HG03432 (cell line): ENCODE measurements at regions not wholly inside any gene's neighbourhood (a gene's known extent, or its start where the extent isn't known, plus 50 kb on each side); places are given as distances from the start of the nearest gene placed in this dataset.

ENCODE experiments used
- ATAC-seq: cut with Tn5 transposase; IDR thresholded peaks from one replicate; pipeline ENCODE4 v1.9.1; 2021; ENCODE audit warnings: mild to moderate bottlenecking, moderate library complexity; ENCODE audit not compliant: unreplicated experiment

DNA sequence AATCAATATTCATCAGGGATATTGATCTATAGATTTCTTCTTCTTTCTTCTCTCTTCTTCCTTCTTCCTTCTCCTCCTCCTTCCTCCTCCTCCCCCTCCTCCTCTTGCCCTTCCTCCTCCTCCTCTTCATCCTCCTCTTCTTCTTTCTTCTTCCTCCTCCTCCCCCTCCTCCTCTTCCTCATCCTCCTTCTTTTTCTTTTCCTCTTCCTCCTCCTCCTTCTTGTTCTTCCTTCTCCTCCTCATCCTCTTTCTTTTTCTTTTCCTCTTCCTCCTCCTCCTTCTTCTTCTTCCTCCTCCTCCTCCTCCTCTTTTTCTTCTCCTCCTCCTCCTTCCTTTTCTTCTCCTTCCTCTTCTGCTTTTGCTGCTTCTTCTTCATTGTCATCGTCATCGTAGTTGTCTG, 52.4 kb upstream of the SERINC1 start:
- no peak for ATAC-seq

DNA sequence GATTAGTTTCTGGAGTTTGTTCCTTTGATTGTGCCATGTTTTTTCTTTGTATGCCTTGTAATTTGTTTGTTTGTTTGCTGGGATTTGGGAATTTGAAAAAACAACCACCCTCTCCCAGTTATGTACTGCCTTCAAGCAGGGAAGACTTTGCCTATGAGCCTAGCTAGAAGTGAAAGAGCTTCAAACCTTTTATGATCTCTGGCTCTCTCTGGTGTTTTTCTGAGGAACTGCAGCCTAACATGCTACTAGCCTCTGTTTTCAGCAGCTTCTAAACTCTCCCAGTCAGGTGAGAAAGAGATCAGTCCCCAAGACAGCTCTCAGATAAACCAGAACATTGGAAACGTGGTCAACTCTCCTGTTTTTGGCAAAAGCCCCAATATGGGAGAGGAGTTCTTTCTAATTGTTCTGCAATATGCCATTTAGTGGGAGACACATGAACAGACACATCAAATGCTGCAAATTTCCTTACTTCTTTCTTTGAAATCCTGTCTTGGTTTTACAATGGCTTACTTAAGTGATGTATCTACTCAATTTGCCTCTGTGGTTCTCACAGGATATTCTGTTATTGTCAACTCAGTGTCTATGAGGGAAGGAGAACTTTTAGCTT, 58.9 kb upstream of the SERINC1 start:
- peak; percentile 98 for ATAC-seq

DNA sequence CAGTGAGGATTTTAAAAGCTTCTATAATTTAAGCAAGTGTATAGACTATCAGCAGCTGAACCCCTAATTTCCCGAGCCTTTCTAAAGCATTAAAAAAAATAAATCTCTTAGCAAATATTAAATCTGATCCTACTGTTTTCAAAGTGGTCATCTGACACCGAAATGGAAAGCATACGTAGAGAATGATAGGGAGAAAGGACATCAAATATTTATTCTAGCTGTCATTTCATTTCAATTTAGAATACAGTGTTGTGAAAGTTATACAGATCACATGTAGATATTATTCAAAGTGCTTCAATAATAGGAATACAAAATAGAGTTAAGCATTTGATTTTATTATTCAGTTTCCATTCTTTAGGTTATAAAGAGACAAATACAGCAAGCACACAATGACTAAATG, 61.9 kb upstream of the PKIB start:
- no peak for ATAC-seq

DNA sequence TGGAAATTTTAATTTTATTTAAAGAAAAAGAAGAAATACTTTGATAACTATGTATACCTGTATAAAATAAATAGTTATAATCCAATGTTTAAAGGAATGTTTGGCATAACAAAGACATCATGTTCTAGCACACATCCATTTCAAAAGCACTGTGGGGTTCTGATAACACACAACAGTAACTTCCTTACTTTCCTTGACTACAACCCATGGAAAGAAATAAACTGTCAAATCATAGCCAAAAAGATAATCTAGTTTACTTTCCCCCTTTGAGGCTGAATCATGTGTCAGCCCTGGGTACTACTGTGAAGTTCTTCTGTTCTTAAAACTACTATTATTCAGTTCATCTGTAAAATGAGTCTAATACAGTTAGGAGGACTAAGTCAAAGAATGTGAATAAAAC, 61.4 kb upstream of the PKIB start:
- no peak for ATAC-seq

DNA sequence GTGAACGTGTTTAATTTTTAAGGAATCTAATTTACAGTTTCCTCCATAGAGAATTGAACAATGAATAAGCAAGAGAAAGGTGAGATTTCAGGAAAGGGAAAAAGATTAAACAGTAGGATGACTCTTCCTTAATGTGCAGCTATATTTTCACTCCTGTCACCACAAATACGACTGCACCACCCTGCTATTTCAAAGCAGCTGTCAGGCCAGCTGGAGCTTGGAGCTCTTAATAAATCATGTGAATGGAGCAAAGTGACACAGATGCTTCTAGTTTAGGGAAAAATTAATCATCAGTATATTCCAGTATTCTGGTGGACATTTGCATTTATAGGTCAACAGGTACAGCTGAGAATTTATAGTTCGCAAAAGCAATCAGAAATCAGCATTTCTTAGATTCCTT, 56.5 kb upstream of the PKIB start:
- ATAC-seq = no peak

DNA sequence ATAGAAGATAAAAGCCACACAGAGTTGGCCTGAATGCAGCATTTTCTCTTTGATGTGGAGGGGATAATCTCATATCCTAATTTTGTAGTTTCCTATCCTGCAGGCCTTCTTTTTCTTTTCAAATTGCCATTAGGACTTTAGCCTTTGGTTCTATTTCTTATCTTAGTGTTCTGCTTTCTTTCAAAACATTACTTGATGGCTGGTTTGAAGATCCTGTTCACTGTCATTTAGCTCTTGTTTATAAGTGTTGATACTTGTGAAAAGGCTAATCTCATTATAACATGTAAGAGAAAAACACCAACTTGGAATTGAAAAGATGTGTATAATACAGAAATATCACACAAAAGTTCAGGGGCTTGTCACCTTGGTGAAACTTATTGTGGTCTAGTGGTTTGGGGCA, 54.6 kb upstream of the PKIB start:
- ATAC-seq = no peak

DNA sequence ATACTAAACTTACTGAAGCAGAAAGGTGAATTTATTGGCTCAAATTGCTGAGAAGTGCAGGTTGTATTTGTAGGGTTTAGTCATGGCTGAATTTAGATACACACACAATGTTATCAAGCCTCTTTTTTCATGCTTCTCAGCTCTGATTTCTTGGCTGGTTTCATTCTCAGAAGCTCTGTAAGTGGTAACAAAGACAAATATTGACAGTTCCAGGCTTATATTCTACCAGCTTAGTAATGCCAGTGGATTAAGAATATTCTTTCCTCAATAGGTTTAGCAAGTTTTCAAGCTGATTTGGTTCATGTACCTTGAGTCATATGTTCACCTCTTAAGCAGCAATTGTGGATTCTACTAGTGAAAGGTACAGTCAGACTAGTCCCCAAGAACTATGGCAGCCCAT, 52.1 kb upstream of the PKIB start:
- no peak for ATAC-seq
